RWPE2 (cell line): ENCODE measurements at regions not wholly inside any gene's neighbourhood (a gene's known extent, or its start where the extent isn't known, plus 50 kb on each side); places are given as distances from the start of the nearest gene placed in this dataset.

Source experiments
- ATAC-seq: fragments of 200-7000 bp; cut with Tn5 transposase; 3 replicates; pipeline ENCODE4 v1.9.1; 2021; ENCODE audit warnings: low read depth
- DNase-seq: peaks from one replicate; pipeline ENCODE4 v3.0.0-alpha.2; 2020; ENCODE audit warnings: low spot score
- H3K27ac ChIP-seq: fragments of 450-650 bp; 2 replicates; pipeline ENCODE4 v1.5.1; 2017; ENCODE audit warnings: mild to moderate bottlenecking; ENCODE audit not compliant: poor library complexity, severe bottlenecking
- H3K27me3 ChIP-seq: fragments of 250-450 bp; sonication (Bioruptor Pico); 2 replicates; pipeline ENCODE4 v1.5.1; 2021; ENCODE audit warnings: mild to moderate bottlenecking, moderate library complexity; ENCODE audit not compliant: insufficient read depth, poor library complexity, severe bottlenecking
- H3K36me3 ChIP-seq: fragments of 250-450 bp; sonication (Bioruptor Pico); 2 replicates; pipeline ENCODE4 v1.5.1; 2020; ENCODE audit warnings: low read depth, mild to moderate bottlenecking, moderate library complexity
- H3K4me1 ChIP-seq: fragments of 250-450 bp; sonication (Bioruptor Pico); 2 replicates; pipeline ENCODE4 v1.5.1; 2021; ENCODE audit warnings: mild to moderate bottlenecking, moderate library complexity; ENCODE audit not compliant: insufficient read depth, poor library complexity, severe bottlenecking
- H3K4me3 ChIP-seq: fragments of 250-450 bp; sonication (Bioruptor Pico); 2 replicates; pipeline ENCODE4 v1.5.1; 2021; ENCODE audit warnings: mild to moderate bottlenecking, moderate library complexity; ENCODE audit not compliant: severe bottlenecking
- H3K9me3 ChIP-seq: fragments of 250-450 bp; sonication (Bioruptor Pico); 2 replicates; pipeline ENCODE4 v1.5.1; 2021; ENCODE audit warnings: mild to moderate bottlenecking, moderate library complexity; ENCODE audit not compliant: severe bottlenecking
- CTCF ChIP-seq: fragments of 450-650 bp; IDR thresholded peaks from one replicate; pipeline ENCODE4 v1.5.1; 2017; ENCODE audit warnings: mild to moderate bottlenecking, moderate library complexity; ENCODE audit not compliant: poor library complexity, severe bottlenecking

- Histone ChIP-seq H3K4me3 (no peak overlapping the region), H3K27me3 (no peaks in the 10 kb centered on the region), H3K36me3 (no peaks in the 10 kb centered on the region), H3K27ac (no peak overlapping the region), H3K9me3 (no peaks in the 10 kb centered on the region), H3K4me1 (no peaks in the 10 kb centered on the region)
- ATAC-seq (no peak), DNase-seq (no peak)
- TF ChIP-seq CTCF, result no peak
Measured at GRCh38 chr6:165718491-165718891, 55.5 kb upstream of the PDE10A start.

DNA sequence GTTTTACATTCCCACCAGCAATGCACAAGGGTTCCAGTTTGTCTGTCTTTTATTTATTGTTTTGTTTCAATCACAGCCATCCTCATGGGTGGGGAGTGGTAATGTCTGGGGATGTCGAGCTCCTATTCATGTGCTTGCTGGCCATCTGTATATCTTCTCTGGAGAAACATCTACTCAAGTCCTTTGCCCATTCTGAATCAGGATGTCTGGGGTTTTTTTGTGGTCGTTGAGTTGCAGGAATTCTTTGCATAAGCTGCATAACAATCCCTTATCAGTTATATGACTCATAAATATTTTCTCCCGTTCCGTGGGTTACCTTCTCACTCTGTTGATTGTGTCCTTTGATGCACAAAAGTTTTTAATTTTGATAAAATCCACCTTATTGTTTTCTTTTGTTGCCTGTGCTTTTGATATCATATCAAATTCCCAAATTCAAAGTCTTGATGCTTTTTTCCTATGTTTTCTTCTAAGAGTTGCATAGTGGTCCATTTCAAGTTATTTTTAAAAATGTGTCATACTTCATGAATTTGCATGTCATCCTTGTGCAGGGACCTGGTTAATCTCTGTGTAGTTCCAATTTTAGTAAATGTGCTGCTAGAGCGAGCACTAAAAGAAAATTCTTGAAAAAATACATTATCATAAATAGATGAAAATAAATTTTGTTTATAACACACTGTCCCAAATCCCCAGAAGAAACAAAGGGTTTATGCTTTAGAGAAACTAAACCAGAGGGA is 54.9 kb upstream of the PDE10A start:
- Histone ChIP-seq H3K27ac (no peak overlapping the region), H3K9me3 (no peaks in the 10 kb centered on the region), H3K4me3 (no peak overlapping the region), H3K4me1 (no peaks in the 10 kb centered on the region), H3K36me3 (no peaks in the 10 kb centered on the region), H3K27me3 (no peaks in the 10 kb centered on the region)
- DNase-seq (no peak), ATAC-seq (0 out of 3 replicates have a peak, but pooled peaks have one; percentile 23)
- no peak for TF ChIP-seq CTCF

DNA sequence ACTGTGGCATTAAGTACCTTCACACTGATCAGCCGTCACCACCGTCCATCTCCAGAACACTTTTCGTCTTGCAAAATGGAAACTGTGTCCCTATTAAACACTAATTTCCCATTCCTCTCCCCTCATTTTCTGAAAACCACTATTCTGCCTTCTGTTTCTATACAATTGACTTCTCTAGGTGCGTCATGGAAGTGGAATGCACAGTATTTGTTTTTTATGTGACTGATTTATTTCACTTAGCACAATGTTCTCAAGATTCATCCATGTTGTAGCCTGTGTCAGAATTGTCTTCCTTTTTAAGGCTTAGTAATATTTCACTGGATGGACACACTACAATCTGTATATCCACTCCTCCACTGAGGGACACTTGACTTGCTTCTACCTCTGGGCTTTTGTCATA is 53.8 kb upstream of the PDE10A start:
- Histone ChIP-seq H3K36me3 (no peaks in the 10 kb centered on the region), H3K27me3 (no peaks in the 10 kb centered on the region), H3K4me1 (no peaks in the 10 kb centered on the region), H3K4me3 (no peak overlapping the region), H3K27ac (no peak overlapping the region), H3K9me3 (no peaks in the 10 kb centered on the region)
- no peak for TF ChIP-seq CTCF
- ATAC-seq (no peak), DNase-seq (no peak)

- Histone ChIP-seq H3K4me1 (no peaks in the 10 kb centered on the region), H3K9me3 (no peaks in the 10 kb centered on the region), H3K27ac (no peak overlapping the region), H3K36me3 (no peaks in the 10 kb centered on the region), H3K4me3 (no peak overlapping the region), H3K27me3 (no peaks in the 10 kb centered on the region)
- ATAC-seq (no peak), DNase-seq (no peak)
- TF ChIP-seq CTCF, result no peak
Measured at GRCh38 chr6:165715428-165715827, 52.4 kb upstream of the PDE10A start.

DNA sequence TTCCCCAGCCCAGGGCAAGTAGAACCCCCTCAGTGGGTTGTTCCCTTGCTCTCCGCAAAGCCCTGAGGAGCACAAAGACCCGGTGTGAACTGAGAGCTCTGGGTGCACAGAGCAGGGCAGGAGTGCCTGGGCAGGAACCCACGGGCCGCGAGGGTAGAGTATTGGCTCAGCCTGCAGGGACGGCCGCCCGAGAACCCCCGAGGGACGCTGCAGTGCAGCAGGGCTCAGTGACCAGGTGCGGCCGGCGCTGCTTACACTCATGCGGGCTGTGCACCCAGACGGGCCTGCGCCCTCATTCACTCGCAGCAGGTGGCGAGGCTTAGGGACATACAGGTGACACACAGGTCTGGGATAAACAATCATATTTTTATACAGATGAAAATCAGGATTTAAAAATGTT is 51.9 kb upstream of the PDE10A start:
- ATAC-seq (no peak), DNase-seq (no peak)
- no peak overlapping the region for H3K27ac ChIP-seq
- H3K27me3 ChIP-seq, result no peaks in the 10 kb centered on the region
- no peaks in the 10 kb centered on the region for H3K9me3 ChIP-seq
- no peak overlapping the region for H3K4me3 ChIP-seq
- no peak for TF ChIP-seq CTCF
- no peaks in the 10 kb centered on the region for H3K4me1 ChIP-seq
- H3K36me3 ChIP-seq, result no peaks in the 10 kb centered on the region
